ENCODE measurements at regions not wholly inside any gene's neighbourhood (a gene's known extent, or its start where the extent isn't known, plus 50 kb on each side); places are given as distances from the start of the nearest gene placed in this dataset.
"Not testable (repeated sequence)": the region's sequence is repeated elsewhere in the genome, so short reads cannot be mapped to it uniquely, and the experiment has no call there.

DNA sequence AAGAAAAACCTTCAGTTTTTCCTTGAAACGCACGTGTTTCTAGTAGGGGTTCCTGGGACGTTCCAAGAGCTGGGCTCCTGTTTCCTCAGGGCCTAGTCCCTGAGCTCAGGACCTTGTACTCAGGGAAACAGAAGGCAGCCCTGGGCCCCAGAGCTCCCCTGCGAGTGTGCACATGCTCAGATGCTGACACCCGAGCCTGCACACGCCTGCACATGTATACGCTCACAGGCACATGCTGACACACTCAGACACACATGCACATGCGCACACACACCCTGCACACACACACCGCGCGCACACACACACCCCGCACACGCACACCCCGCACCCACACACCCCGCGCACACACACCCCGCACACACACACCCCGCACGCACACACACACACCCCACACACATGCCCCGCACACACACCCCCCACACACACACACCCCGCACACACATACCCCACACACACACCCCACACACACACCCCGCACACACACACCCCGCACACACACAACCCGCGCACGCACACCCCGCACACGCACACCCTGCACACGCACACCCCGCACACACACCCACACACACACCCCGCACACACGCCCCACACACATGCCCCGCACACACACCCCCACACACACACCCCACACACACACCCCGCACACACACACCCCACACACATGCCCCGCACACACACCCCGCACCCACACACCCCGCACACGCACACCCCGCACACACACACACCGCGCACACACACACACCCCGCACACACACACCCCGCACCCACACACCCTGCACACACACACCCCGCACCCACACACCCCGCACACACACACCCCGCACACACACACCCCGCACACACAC lies 52.2 kb downstream of the CALML3 start:
- DNase-seq: no peak

DNA sequence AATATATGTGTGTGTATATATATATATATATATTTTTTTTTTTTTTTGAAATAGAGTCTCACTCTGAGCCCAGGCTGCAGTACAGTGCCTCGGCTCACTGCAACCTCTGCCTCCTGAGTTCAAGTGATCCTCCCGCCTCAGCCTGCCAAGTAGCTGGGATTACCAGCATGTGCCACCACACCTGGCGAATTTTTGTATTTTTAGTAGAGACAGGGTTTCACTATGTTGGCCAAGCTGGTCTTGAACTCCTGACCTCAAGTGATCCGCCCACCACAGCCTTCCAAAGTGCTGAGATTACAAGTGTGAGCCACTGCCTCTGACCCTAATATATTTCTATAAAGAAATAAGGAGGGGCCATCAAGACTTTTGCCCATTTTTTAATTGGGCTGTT lies 55.3 kb downstream of the CALML3 start:
- not testable (repeated sequence) for DNase-seq

DNA sequence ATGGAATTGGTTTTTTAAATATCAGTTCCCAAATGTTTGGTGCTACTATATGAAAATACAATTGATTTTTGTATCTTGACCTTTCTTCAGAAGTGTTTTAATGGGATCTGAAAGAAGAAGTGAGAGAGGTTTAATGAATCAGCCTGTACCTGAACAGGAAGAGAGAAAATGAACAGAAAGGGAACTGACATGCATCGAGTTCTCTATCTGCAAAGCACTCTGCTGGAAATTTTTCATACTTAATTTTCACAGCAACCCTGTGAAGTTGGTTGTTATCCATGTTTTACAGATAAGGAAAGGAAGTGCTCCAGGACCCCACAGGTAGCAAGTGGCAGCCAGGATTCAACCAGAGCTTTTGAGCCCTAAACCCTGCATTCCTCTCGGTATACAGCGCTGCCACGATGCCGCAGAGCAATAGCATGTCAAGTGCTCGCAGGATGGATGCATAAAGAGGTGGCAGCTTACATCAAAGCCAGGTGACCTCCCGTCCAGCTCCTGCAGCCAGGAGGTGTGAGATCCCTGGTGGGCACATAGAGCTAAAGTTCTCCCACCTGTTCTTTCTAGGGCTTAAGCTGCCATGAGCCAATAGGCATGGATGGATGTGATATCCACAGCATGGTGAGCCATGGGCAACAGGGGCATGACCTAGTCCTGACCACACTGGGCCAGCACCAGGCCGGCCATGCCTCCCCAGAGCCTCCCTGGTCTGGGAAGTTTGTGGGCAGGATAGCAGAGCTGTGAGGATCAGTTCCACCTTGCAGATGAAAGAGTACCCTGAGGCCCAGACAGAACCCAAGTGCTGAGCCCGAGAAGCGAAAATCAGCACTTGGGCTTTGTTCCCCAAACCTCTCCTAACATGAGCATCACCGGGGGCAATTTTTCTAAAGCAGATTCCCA lies 57.2 kb downstream of the CALML3 start:
- no peak for DNase-seq

DNA sequence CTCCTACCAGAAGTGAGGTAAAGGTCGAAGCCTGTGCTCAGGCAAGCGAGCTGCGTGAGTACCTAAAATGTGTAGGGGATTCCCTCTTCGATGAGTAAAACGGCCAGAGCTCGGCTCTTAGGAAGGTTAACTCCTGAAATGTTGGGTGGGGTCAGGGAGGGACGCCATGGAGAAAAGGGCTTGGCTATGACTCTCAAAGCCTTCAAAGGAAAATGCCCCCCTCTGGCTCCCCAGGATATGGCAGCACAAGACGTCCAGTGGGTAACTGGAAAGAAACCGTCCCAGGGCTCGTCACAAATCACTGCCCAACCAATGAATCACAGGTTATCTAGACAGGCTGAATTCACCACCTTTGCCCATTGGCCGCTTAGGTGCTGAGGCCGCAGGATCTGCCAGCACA lies 58.0 kb downstream of the CALML3 start:
- no peak for DNase-seq

DNA sequence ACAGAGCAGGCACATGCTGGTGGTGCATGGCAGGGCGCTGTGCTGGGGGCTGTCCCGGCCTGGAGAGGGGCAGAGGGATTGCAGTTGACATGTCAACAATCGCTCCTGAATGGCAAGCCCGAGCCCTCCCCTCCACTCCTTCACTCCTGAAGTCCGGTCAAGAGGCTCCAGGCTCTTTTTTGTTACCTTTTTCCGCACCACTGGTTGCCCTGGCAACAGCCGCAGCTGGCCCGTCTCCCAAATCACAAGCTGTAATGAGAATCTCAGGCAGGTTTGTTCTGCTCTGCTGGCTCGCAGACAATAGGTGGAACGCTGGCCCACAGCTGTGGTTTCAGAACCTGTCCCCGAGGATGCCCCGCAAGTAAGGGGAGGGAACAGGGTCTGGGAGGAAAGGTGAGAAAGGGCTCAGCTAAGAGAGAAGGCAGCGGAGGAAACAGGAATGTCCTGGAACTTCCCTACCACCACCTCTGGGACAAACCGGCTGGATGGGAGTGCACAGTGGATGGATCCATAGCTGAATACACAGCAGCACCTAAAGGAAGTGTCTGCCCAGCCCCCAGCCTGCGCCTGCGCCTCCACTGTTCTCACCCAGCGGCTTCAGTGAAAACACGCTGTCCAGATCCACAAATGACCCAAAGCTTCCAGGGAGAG lies 58.9 kb downstream of the CALML3 start:
- no peak for DNase-seq

DNA sequence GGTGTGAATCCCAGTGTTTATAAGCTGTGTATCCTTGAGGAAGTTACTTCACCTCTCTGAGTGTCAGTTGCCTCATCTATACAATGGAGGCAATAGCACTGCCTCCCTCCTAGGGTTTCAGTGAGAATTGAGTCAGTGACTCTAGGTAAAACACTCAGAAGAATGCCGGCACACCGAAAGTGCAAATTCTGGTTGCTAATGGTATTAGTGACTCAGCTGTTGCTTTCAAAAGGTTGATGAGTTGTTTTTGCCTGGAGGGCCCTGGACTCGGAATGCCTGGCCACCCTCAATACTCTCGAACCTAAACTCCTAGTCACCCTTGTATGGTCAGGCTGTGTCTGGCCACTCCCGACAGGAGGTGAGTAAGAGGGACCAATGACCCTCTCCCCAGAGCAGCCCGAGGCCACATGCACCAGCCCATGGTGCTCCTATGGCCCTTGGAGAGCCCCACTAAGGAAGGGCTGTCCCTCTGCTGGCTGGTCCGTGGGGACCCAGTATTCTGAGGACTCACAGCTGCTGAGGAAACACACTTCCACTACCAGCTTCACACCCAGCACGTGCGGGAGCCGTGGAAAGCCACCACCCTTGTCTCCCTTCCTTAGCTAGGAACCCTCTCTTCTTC lies 60.2 kb downstream of the CALML3 start:
- peak; percentile 38 for DNase-seq

DNA sequence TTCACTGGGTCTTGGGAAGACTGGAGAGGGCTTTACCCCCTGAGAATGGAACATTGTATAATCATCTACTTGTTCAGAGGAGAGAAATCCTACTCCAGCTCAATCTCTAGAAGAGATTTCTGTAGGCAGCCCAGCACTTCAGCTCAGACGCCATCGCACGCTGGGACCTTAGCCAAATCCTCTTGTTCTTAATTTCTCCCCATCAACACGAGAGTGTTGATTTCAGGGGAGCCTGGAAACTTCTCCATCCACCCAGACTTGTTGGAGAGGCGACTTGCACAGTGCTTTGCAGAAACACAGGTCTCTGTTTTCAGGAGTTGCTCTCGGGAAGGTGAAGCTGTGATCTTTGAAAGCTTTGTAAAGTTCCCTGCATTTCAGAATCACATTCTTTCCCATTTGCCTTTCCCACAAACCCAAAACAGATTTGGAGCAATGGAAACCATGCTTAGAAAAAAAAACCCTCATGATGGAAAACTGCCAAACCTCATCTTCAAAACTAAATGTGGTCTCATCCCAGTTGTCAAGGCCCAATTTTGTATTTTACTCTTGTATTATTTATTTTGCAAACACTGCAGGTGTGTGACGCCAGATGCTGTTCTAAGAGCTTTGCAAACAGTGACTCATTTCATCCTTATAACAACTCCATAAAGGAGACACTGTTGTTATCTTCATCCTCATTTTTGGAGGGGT lies 60.9 kb downstream of the CALML3 start:
- DNase-seq: no peak

DNA sequence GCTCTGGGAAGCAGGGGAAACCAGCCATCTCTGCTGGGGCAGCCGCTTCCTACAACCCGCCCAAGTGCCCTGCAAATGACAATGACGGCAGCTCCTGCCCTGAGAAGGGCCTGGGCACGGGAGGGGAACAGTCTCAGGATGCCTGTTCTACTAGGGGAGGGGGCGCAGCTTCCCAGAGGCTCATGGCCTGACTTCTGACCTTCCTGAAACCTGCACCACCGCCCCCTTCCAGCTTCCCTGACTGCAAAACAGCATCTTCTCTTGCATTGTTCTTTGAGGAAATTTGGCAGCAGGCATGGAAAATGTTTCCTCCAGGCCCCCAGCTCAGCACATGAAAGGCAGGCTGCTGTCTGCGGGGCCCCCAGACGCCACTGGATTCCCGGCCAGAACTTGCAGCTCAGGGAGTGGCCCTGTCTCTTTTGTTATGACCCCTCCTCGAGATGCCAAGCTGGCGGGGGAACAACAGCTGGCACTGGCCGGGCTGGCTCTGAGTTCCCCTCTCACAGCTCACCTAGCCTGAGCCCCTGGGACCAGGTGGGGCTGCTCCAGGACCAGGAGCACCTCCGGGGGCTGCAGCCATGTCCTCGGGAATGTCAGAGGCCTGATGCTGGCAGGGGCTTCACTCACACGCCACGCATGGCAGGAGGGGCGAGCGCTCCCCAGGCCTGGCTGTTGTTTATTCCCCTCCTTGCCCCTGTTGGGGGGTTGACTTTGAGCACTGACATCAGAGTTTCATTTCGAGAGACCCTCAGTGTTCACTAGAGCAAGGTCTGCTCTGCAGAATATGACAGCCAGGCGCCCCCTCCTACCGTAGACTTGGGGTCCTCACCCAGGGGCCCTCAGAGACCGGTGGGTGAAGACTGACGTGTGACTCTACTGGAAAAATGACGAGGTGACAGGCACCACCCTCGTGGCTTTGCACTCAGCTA lies 62.7 kb downstream of the CALML3 start:
- no peak for DNase-seq

DNA sequence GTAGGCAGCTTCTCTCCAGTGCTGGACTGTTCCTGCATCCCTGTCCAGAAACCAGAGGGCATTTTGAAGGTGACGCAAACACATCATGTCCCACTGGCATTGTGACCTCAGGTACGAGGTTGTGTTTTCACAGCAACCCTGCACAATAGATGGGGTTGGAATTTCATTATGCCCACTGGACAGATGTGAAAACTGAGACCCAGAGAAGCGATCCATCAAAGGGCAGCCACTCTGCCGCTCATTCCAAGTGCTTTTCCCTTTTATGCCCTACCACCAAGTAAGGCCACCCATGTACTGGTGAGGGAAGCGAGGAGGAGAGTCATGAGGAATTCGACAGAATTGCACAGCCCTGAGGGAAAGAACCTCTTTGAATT lies 63.3 kb downstream of the CALML3 start:
- DNase-seq: no peak

DNA sequence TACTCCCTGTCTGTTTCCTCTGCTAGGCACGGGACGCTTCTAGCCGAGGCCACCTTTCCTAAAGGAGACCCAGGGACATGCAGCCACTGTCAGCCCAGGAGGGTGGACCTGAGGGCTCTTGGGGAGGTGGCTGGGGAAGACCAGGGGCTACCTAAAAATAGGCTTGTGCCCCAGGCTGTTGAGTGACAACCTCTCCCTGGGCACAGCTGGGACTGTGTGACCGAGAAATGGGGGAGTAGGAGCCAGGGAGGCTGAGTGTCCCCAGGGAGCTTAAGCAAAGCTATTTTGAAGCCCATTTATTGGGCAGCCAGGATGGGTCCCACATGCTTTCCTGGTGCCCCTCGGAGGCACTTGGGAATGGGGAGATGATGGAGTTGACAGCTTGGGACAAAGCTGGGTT lies 63.8 kb downstream of the CALML3 start:
- no peak for DNase-seq

Data from activated CD4-positive, alpha-beta T cell treated with anti-CD3 and anti-CD28 coated beads, Interleukin-10, Interleukin-2, amounts not matched to agents 100 ng/mL and 50 ng/mL, durations not matched to agents 16 hours and 8 hours (primary cell).